Hematopoietic multipotent progenitor cell (in vitro differentiated cells): ENCODE measurements at regions not wholly inside any gene's neighbourhood (a gene's known extent, or its start where the extent isn't known, plus 50 kb on each side); places are given as distances from the start of the nearest gene placed in this dataset.
"Not testable (repeated sequence)": the region's sequence is repeated elsewhere in the genome, so short reads cannot be mapped to it uniquely, and the experiment has no call there.

Experiments used
- DNase-seq, 3 donors: peaks; one replicate each; pipeline ENCODE4 v3.0.0-alpha.2; 2011 to 2015; ENCODE audit warnings: low read depth in 2 of 3, low spot score in 2 of 3

GRCh38 chr18:42305869-42306593, 351.0 kb downstream of the PIK3C3 start:
- DNase-seq = no peak

- no peak for DNase-seq
Observed at GRCh38 chr18:42306594-42306980, 351.6 kb downstream of the PIK3C3 start.

GRCh38 chr18:42310956-42311355, 355.9 kb downstream of the PIK3C3 start:
- no peak for DNase-seq

GRCh38 chr18:42326752-42327151, 371.7 kb downstream of the PIK3C3 start:
- no peak for DNase-seq

GRCh38 chr18:42328931-42329330, 373.9 kb downstream of the PIK3C3 start:
- no peak for DNase-seq

GRCh38 chr18:42330296-42330695, 375.3 kb downstream of the PIK3C3 start:
- no peak for DNase-seq

- no peak for DNase-seq
Observed at GRCh38 chr18:42333558-42333957, 378.5 kb downstream of the PIK3C3 start.

- no peak for DNase-seq
Observed at GRCh38 chr18:42334931-42335330, 379.9 kb downstream of the PIK3C3 start.

GRCh38 chr18:42336139-42336538, 381.1 kb downstream of the PIK3C3 start:
- no peak for DNase-seq

- not testable (repeated sequence) for DNase-seq
Observed at GRCh38 chr18:42337337-42337736, 382.3 kb downstream of the PIK3C3 start.

GRCh38 chr18:42338683-42339082, 383.6 kb downstream of the PIK3C3 start:
- DNase-seq = no peak

GRCh38 chr18:42339372-42339771, 384.3 kb downstream of the PIK3C3 start:
- DNase-seq = no peak

GRCh38 chr18:42340423-42341009, 385.5 kb downstream of the PIK3C3 start:
- no peak for DNase-seq

- DNase-seq = no peak
Observed at GRCh38 chr18:42341423-42341822, 386.4 kb downstream of the PIK3C3 start.

- no peak for DNase-seq
Observed at GRCh38 chr18:42348722-42349121, 393.7 kb downstream of the PIK3C3 start.

- no peak for DNase-seq
Observed at GRCh38 chr18:42351455-42351854, 396.4 kb downstream of the PIK3C3 start.

- no peak for DNase-seq
Observed at GRCh38 chr18:42360716-42361115, 405.7 kb downstream of the PIK3C3 start.

GRCh38 chr18:42363446-42364441, 408.7 kb downstream of the PIK3C3 start:
- no peak for DNase-seq

GRCh38 chr18:42364766-42365165, 409.7 kb downstream of the PIK3C3 start:
- DNase-seq = no peak

GRCh38 chr18:42365591-42365990, 410.6 kb downstream of the PIK3C3 start:
- no peak for DNase-seq

- DNase-seq = no peak
Observed at GRCh38 chr18:42373584-42373983, 418.6 kb downstream of the PIK3C3 start.
